HepG2 (cell line): ENCODE measurements at regions not wholly inside any gene's neighbourhood (a gene's known extent, or its start where the extent isn't known, plus 50 kb on each side); places are given as distances from the start of the nearest gene placed in this dataset.

Experiments used
- ATAC-seq: fragments of 200-7000 bp; cut with Tn5 transposase; 3 replicates; pipeline ENCODE4 v1.9.1; 2020; ENCODE audit warnings: mild to moderate bottlenecking, moderate library complexity
- BruUV-seq: library from RNA; stranded (reverse); fragments of 400-500 nt; replicated peaks from 2 replicates; lab custom pipeline; 2021; lab: Mats Ljungman, UMichigan
- CTCF ChIA-PET: fragments of 300-600 bp; formaldehyde crosslinking; extraction: SDS; loops from one replicate; lab custom pipeline; 2021; ENCODE audit warnings: low total read pairs, inconsistent platforms, low intra/inter-chr PET ratio; lab: Yijun Ruan, JAX
- POLR2A ChIA-PET: fragments of 350-600 bp; sonication (Branson Sonifier 250); formaldehyde crosslinking; loops from one replicate; lab custom pipeline; 2020; ENCODE audit warnings: antibody characterized with exemption, inconsistent platforms; lab: Yijun Ruan, JAX
- DNase-seq: peaks from one replicate; pipeline ENCODE4 v3.0.0-alpha.2; 2015; ENCODE audit warnings: low spot score
- FAIRE-seq: peaks from 3 replicates; lab custom pipeline; 2011; peaks lifted over from hg19 to GRCh38; lab: Jason Lieb, UNC
- H2AFZ ChIP-seq: one replicate; pipeline ENCODE4 v1.6.1; 2011; ENCODE audit warnings: low read length, inconsistent platforms
- H3K27ac ChIP-seq: fragments of 300-600 bp; 3 replicates; pipeline ENCODE4 v1.8.0; 2011; ENCODE audit warnings: mixed run types, mild to moderate bottlenecking, mixed read lengths, low read length, inconsistent platforms; ENCODE audit not compliant: insufficient read depth; ENCODE audit errors: extremely low read length
- H3K27me3 ChIP-seq, 2 experiments: fragments of 200-600 bp in 1 of 2; 2 replicates in 1 of 2; 3 replicates in 1 of 2; pipeline versions ENCODE4 v1.6.0 to v1.8.0; 2011; ENCODE audit warnings: low read length in 2 of 2, mild to moderate bottlenecking in 2 of 2, moderate library complexity in 2 of 2, inconsistent platforms in 1 of 2; ENCODE audit not compliant: insufficient read depth in 2 of 2, control insufficient read depth in 1 of 2
- H3K36me3 ChIP-seq, 2 experiments: fragments of 200-600 bp in 1 of 2; replicated peaks in 1 of 2; 2 replicates in 1 of 2; 3 replicates in 1 of 2; pipeline versions ENCODE4 v1.5.1 to v1.8.0; 2011; ENCODE audit warnings: low read length in 2 of 2, inconsistent platforms in 1 of 2; ENCODE audit not compliant: insufficient read depth in 2 of 2, control insufficient read depth in 1 of 2
- H3K4me1 ChIP-seq: 2 replicates; pipeline ENCODE4 v1.5.1; 2012; ENCODE audit warnings: low read length, inconsistent platforms; ENCODE audit not compliant: insufficient read depth
- H3K4me2 ChIP-seq: 2 replicates; pipeline ENCODE4 v1.6.0; 2011; ENCODE audit warnings: low read depth, low read length, inconsistent platforms
- H3K4me3 ChIP-seq, 3 experiments: fragments of 200-600 bp in 1 of 3; sonication (generic), shearing (Covaris generic) in 1 of 3; replicated peaks in 1 of 3; 2 replicates each; pipeline ENCODE4 v1.5.1; 2011 to 2016; ENCODE audit warnings: low read length in 3 of 3, inconsistent platforms in 2 of 3, low read depth in 2 of 3, mild to moderate bottlenecking in 2 of 3, control low read depth in 1 of 3, mixed read lengths in 1 of 3; ENCODE audit not compliant: insufficient read depth in 1 of 3
- H3K79me2 ChIP-seq: one replicate; pipeline ENCODE4 v1.6.1; 2011; ENCODE audit warnings: low read length, inconsistent platforms; ENCODE audit not compliant: insufficient read depth
- H3K9ac ChIP-seq: 2 replicates; pipeline ENCODE4 v1.6.0; 2011; ENCODE audit warnings: mild to moderate bottlenecking, low read depth, low read length, inconsistent platforms; ENCODE audit not compliant: insufficient read depth
- H3K9me3 ChIP-seq: 2 replicates; pipeline ENCODE4 v1.5.1; 2012; ENCODE audit warnings: mild to moderate bottlenecking, low read length
- H4K20me1 ChIP-seq: 2 replicates; pipeline ENCODE4 v1.6.0; 2011; ENCODE audit warnings: inconsistent platforms, mild to moderate bottlenecking, low read length, moderate library complexity; ENCODE audit not compliant: insufficient read depth
- CAMTA2 ChIP-seq: sonication (generic); formaldehyde crosslinking; IDR thresholded peaks from 2 replicates; pipeline ENCODE4 v1.4.0; 2020; ENCODE audit warnings: mild to moderate bottlenecking, missing genetic modification reagents, borderline replicate concordance
- GRHL1 ChIP-seq: sonication (generic); formaldehyde crosslinking; conservative IDR thresholded peaks from 2 replicates; pipeline ENCODE4 v1.8.0; 2022; ENCODE audit warnings: missing genetic modification reagents
- HHEX ChIP-seq: IDR thresholded peaks from 2 replicates; pipeline ENCODE4 v1.6.1; 2016; ENCODE audit warnings: control low read depth
- HMG20A ChIP-seq: IDR thresholded peaks from 2 replicates; pipeline ENCODE4 v1.6.1; 2016; ENCODE audit warnings: borderline replicate concordance
- KAT7 ChIP-seq: IDR thresholded peaks from 2 replicates; pipeline ENCODE4 v1.6.1; 2018; ENCODE audit warnings: borderline replicate concordance, missing compliant biosample characterization
- RERE ChIP-seq: IDR thresholded peaks from 2 replicates; pipeline ENCODE4 v1.6.1; 2016; ENCODE audit warnings: low read depth, missing genetic modification reagents, missing compliant biosample characterization
- ZNF296 ChIP-seq: sonication (generic); formaldehyde crosslinking; conservative IDR thresholded peaks from 2 replicates; pipeline ENCODE4 v1.5.0; 2020; ENCODE audit warnings: mild to moderate bottlenecking, missing genetic modification reagents
- ZNF468 ChIP-seq: sonication (generic); formaldehyde crosslinking; IDR thresholded peaks from 2 replicates; pipeline ENCODE4 v1.8.0; 2022; ENCODE audit warnings: mild to moderate bottlenecking, moderate library complexity, missing genetic modification reagents
- ZNF678 ChIP-seq: sonication (generic); formaldehyde crosslinking; IDR thresholded peaks from 2 replicates; pipeline ENCODE4 v1.4.0; 2020; ENCODE audit warnings: mild to moderate bottlenecking, missing genetic modification reagents
- WGBS: methylation state at CpG from one replicate; pipeline ENCODE4 v1.1.6; 2017; ENCODE audit warnings: low lambda C conversion rate; 5-methylcytosine and 5-hydroxymethylcytosine counted together
- in situ Hi-C: cut with HindIII; loops from 2 replicates; pipeline ENCODE4 v1.10.0; 2017; ENCODE audit warnings: low pct_unique_long_range_greater_than_20kb; ENCODE audit not compliant: extremely low pct_ligation_motif_present
- intact Hi-C: fragments of 100-400 bp; cut with micrococcal nuclease; formaldehyde crosslinking; loops from one replicate; pipeline ENCODE4 v1.10.0; 2022; ENCODE audit not compliant: unreplicated experiment

GRCh38 chrX:84893897-84894296 lies 109.8 kb upstream of the APOOL start:
- ChIA-PET CTCF (no interaction called here), POLR2A (no interaction called here)
- ATAC-seq = no peak
- TF ChIP-seq HMG20A (CRISPR knock-in tag) = no peak
- TF ChIP-seq ZNF468 (CRISPR knock-in tag) = no peak
- TF ChIP-seq ZNF296 = no peak
- TF ChIP-seq CAMTA2 (CRISPR knock-in tag) = no peak
- no peak for TF ChIP-seq ZNF678
- no peaks in the 10 kb centered on the region for H3K36me3 ChIP-seq
- no peak overlapping the region for H3K4me2 ChIP-seq
- no peak for FAIRE-seq
- H4K20me1 ChIP-seq = no peaks in the 10 kb centered on the region
- H3K27ac ChIP-seq = no peak overlapping the region
- H3K9ac ChIP-seq = no peak overlapping the region
- DNase-seq = no peak
- H2AFZ ChIP-seq = no peak overlapping the region
- in situ Hi-C loops = no loop called here
- no peaks in the 10 kb centered on the region for H3K27me3 ChIP-seq
- H3K79me2 ChIP-seq = no peaks in the 10 kb centered on the region
- no CpG with 5 or more reads among the region's 2 CpGs for WGBS
- H3K4me1 ChIP-seq = no peaks in the 10 kb centered on the region
- BruUV-seq = no TSS peak
- H3K4me3 ChIP-seq = no peak overlapping the region
- intact Hi-C loops = no loop called here
- no peaks in the 10 kb centered on the region for H3K9me3 ChIP-seq

- ATAC-seq (no peak), FAIRE-seq (no peak), DNase-seq (no peak)
- H3K9ac ChIP-seq = no peak overlapping the region
- H3K4me2 ChIP-seq = no peak overlapping the region
- ChIA-PET POLR2A (no interaction called here), CTCF (interaction anchor here (1.2 kb wide), 1 partner anchor 178 kb away, joined by 6 read pairs; no protein-coding TSS in a partner anchor)
- no peak overlapping the region for H3K4me3 ChIP-seq
- WGBS = 0% methylated on average over 5 of the region's 5 CpGs
- H3K79me2 ChIP-seq = no peaks in the 10 kb centered on the region
- no peaks in the 10 kb centered on the region for H3K4me1 ChIP-seq
- H3K27me3 ChIP-seq = no peaks in the 10 kb centered on the region
- no peaks in the 10 kb centered on the region for H3K36me3 ChIP-seq
- intact Hi-C loops (loop anchor here (1.0 kb wide), 1 partner anchor 178 kb away; no protein-coding TSS in a partner anchor), in situ Hi-C loops (loop anchor here (25.0 kb wide), 1 partner anchor 170 kb away; no protein-coding TSS in a partner anchor)
- no peaks in the 10 kb centered on the region for H3K9me3 ChIP-seq
- BruUV-seq = no TSS peak
- H4K20me1 ChIP-seq = no peaks in the 10 kb centered on the region
- no peak overlapping the region for H2AFZ ChIP-seq
- no peak overlapping the region for H3K27ac ChIP-seq
- TF ChIP-seq RERE (CRISPR knock-in tag) (no peak), GRHL1 (no peak), KAT7 (CRISPR knock-in tag) (no peak), HHEX (CRISPR knock-in tag) (no peak)
Measured at GRCh38 chrX:84907324-84907968, 96.2 kb upstream of the APOOL start.
